HCT116 (cell line): ENCODE measurements at regions not wholly inside any gene's neighbourhood (a gene's known extent, or its start where the extent isn't known, plus 50 kb on each side); places are given as distances from the start of the nearest gene placed in this dataset.

Source experiments
- ATAC-seq: fragments of 200-7000 bp; cut with Tn5 transposase; 2 replicates; pipeline ENCODE4 v1.9.1; 2020; ENCODE audit warnings: mild to moderate bottlenecking, moderate library complexity
- BruUV-seq: library from RNA; stranded (reverse); fragments of 400-500 nt; replicated peaks from 2 replicates; lab custom pipeline; 2021; lab: Mats Ljungman, UMichigan
- CTCF ChIA-PET: fragments of 300-600 bp; sonication (Branson Sonifier 250); formaldehyde crosslinking; loops from one replicate; lab custom pipeline; 2021; ENCODE audit warnings: antibody characterized with exemption; lab: Charles Lee
- POLR2A ChIA-PET: fragments of 300-600, 350-600 bp; sonication (Branson Sonifier 250); formaldehyde crosslinking; loops from one replicate; lab custom pipeline; 2021; ENCODE audit warnings: antibody characterized with exemption; lab: Charles Lee
- RAD21 ChIA-PET, 2 experiments: fragments of 300-600 bp; sonication (Branson Sonifier 250); formaldehyde crosslinking; loops; one replicate each; lab custom pipeline; 2023; ENCODE audit warnings: low total read pairs in 2 of 2; ENCODE audit not compliant: uncharacterized antibody in 2 of 2, unreplicated experiment in 2 of 2, low non-redundant PET in 1 of 2; lab: Charles Lee
- DNase-seq: peaks from one replicate; pipeline ENCODE4 v3.0.0-alpha.2; 2010; ENCODE audit warnings: low read depth, low spot score
- H2AFZ ChIP-seq: fragments of 200-600 bp; shearing (Covaris generic), sonication (generic); 2 replicates; pipeline ENCODE4 v1.6.1; 2017; ENCODE audit warnings: low read depth, mixed run types, mixed read lengths, antibody characterized with exemption, low read length; ENCODE audit not compliant: poor library complexity, severe bottlenecking
- H3K27ac ChIP-seq: 2 replicates; pipeline ENCODE4 v1.5.1; 2012; ENCODE audit warnings: low read depth, low read length
- H3K27me3 ChIP-seq: fragments of 200-600 bp; sonication (generic); 2 replicates; pipeline ENCODE4 v1.6.1; 2016; ENCODE audit warnings: mixed run types, low read length, mixed read lengths; ENCODE audit not compliant: insufficient read depth
- H3K36me3 ChIP-seq, 2 experiments: fragments of 200-500 bp in 1 of 2; fragments of 200-600 bp in 1 of 2; sonication (Bioruptor generic) in 1 of 2; sonication (generic) in 1 of 2; 2 replicates each; pipeline versions ENCODE4 v1.5.1 to v1.6.1; 2014 to 2016; ENCODE audit warnings: low read length in 2 of 2, inconsistent platforms in 1 of 2, mixed read lengths in 1 of 2, mixed run types in 1 of 2; ENCODE audit not compliant: insufficient read depth in 2 of 2, control insufficient read depth in 1 of 2
- H3K4me1 ChIP-seq, 2 experiments: fragments of 200-600 bp in 1 of 2; sonication (generic) in 1 of 2; 2 replicates each; pipeline versions ENCODE4 v1.5.1 to v1.6.1; 2012 to 2017; ENCODE audit warnings: low read length in 2 of 2, inconsistent platforms in 1 of 2, mild to moderate bottlenecking in 1 of 2, mixed read lengths in 1 of 2, mixed run types in 1 of 2, moderate library complexity in 1 of 2; ENCODE audit not compliant: insufficient read depth in 2 of 2, control insufficient read depth in 1 of 2
- H3K4me2 ChIP-seq: fragments of 200-600 bp; sonication (generic); 2 replicates; pipeline ENCODE4 v1.6.1; 2017; ENCODE audit warnings: mixed run types, low read length, mixed read lengths
- H3K4me3 ChIP-seq, 2 experiments: fragments of 200-600 bp in 1 of 2; sonication (generic) in 1 of 2; replicated peaks in 1 of 2; 2 replicates each; pipeline ENCODE4 v1.5.1; 2011 to 2016; ENCODE audit warnings: low read length in 2 of 2, control low read depth in 1 of 2, low read depth in 1 of 2, mild to moderate bottlenecking in 1 of 2, mixed read lengths in 1 of 2, mixed run types in 1 of 2
- H3K79me2 ChIP-seq: fragments of 200-600 bp; sonication (generic); 2 replicates; pipeline ENCODE4 v1.6.1; 2017; ENCODE audit warnings: mild to moderate bottlenecking, mixed run types, low read length, moderate library complexity, mixed read lengths; ENCODE audit not compliant: insufficient read depth
- H3K9ac ChIP-seq: fragments of 200-600 bp; sonication (generic); 2 replicates; pipeline ENCODE4 v1.6.1; 2016; ENCODE audit warnings: low read length, mixed read lengths
- H3K9me2 ChIP-seq: fragments of 200-600 bp; sonication (generic), shearing (Covaris generic); 2 replicates; pipeline ENCODE4 v1.6.1; 2017; ENCODE audit warnings: mixed run types, mild to moderate bottlenecking, moderate library complexity; ENCODE audit not compliant: insufficient read depth
- H3K9me3 ChIP-seq, 2 experiments: fragments of 200-500 bp in 1 of 2; fragments of 200-600 bp in 1 of 2; sonication (Bioruptor generic) in 1 of 2; sonication (generic) in 1 of 2; 2 replicates each; pipeline ENCODE4 v1.6.1; 2014 to 2017; ENCODE audit warnings: low read length in 2 of 2, mixed read lengths in 2 of 2, inconsistent platforms in 1 of 2, low read depth in 1 of 2, mild to moderate bottlenecking in 1 of 2, mixed run types in 1 of 2, moderate library complexity in 1 of 2; ENCODE audit not compliant: control insufficient read depth in 1 of 2, insufficient read depth in 1 of 2
- H4K20me1 ChIP-seq: fragments of 200-600 bp; sonication (generic), shearing (Covaris generic); 2 replicates; pipeline ENCODE4 v1.6.1; 2017; ENCODE audit warnings: mixed run types, mild to moderate bottlenecking, moderate library complexity; ENCODE audit not compliant: insufficient read depth
- CBX3 ChIP-seq: IDR thresholded peaks from 2 replicates; pipeline ENCODE4 v1.6.1; 2012; ENCODE audit warnings: low read depth
- ELF1 ChIP-seq: IDR thresholded peaks from 2 replicates; pipeline ENCODE4 v1.6.1; 2012; ENCODE audit warnings: low read depth, borderline replicate concordance
- EZH2phosphoT487 ChIP-seq: fragments of 200-600 bp; IDR thresholded peaks from 2 replicates; pipeline ENCODE4 v1.6.1; 2018; ENCODE audit warnings: antibody characterized with exemption, borderline replicate concordance
- JUND ChIP-seq: IDR thresholded peaks from 2 replicates; pipeline ENCODE4 v1.6.1; 2012
- POLR2A ChIP-seq: IDR thresholded peaks from 2 replicates; pipeline ENCODE4 v1.7.0; 2011; ENCODE audit warnings: borderline replicate concordance; ENCODE audit not compliant: insufficient read depth, insufficient read length; ENCODE audit errors: extremely low read depth
- REST ChIP-seq: IDR thresholded peaks from 2 replicates; pipeline ENCODE4 v1.6.1; 2012; ENCODE audit warnings: low read depth
- SIN3A ChIP-seq: IDR thresholded peaks from 2 replicates; pipeline ENCODE4 v1.6.1; 2012; ENCODE audit warnings: low read depth
- TCF7L2 ChIP-seq: IDR thresholded peaks from 2 replicates; pipeline ENCODE4 v1.7.0; 2011; ENCODE audit warnings: borderline replicate concordance, inconsistent platforms; ENCODE audit not compliant: insufficient read depth, insufficient read length; ENCODE audit errors: extremely low read depth
- ZBTB33 ChIP-seq: IDR thresholded peaks from 2 replicates; pipeline ENCODE4 v1.6.1; 2011; ENCODE audit warnings: mild to moderate bottlenecking, low read length, moderate library complexity; ENCODE audit not compliant: insufficient replicate concordance; ENCODE audit errors: extremely low read depth
- ZFX ChIP-seq: fragments of 450-650 bp; IDR thresholded peaks from 2 replicates; pipeline ENCODE4 v1.6.1; 2017
- ZNF274 ChIP-seq: fragments of 200-500 bp; sonication (Bioruptor generic); IDR thresholded peaks from 2 replicates; pipeline ENCODE4 v1.6.1; 2014; ENCODE audit warnings: mild to moderate bottlenecking, low read depth, low read length, inconsistent platforms
- intact Hi-C: fragments of 100-400 bp; cut with micrococcal nuclease; formaldehyde crosslinking; loops from 2 replicates; pipeline ENCODE4 v1.10.0; 2022

GRCh38 chr2:59986511-59986910 is 566.9 kb downstream of the BCL11A start (continued):
- TF ChIP-seq REST, result no peak
- TF ChIP-seq ZNF274, result no peak

GRCh38 chr2:59985923-59986322 is 567.5 kb downstream of the BCL11A start:
- Histone ChIP-seq H3K27ac (no peak overlapping the region), H3K9me3 (no peaks in the 10 kb centered on the region), H3K79me2 (no peaks in the 10 kb centered on the region), H3K4me3 (no peak overlapping the region), H3K4me2 (no peak overlapping the region), H4K20me1 (no peaks in the 10 kb centered on the region), H3K36me3 (no peaks in the 10 kb centered on the region), H3K27me3 (no peaks in the 10 kb centered on the region), H2AFZ (no peak overlapping the region), H3K9ac (no peak overlapping the region), H3K4me1 (no peaks in the 10 kb centered on the region), H3K9me2 (no peaks in the 10 kb centered on the region)
- no TSS peak for BruUV-seq
- CTCF ChIA-PET, result no interaction called here
- intact Hi-C loops, result no loop called here
- ATAC-seq, result no peak
- POLR2A ChIA-PET, result no interaction called here
- RAD21 ChIA-PET, result no interaction called here
- no peak for DNase-seq
- no peak for TF ChIP-seq ZFX
- TF ChIP-seq POLR2A, result no peak
- no peak for TF ChIP-seq REST
- no peak for TF ChIP-seq JUND
- TF ChIP-seq ZBTB33, result no peak
- TF ChIP-seq ELF1, result no peak
- TF ChIP-seq CBX3, result no peak
- no peak for TF ChIP-seq EZH2phosphoT487
- TF ChIP-seq ZNF274, result no peak
- TF ChIP-seq SIN3A, result no peak
- TF ChIP-seq TCF7L2, result no peak
- TF ChIP-seq, all 23 proteins: peak for 0
